ENCODE measurements at regions not wholly inside any gene's neighbourhood (a gene's known extent, or its start where the extent isn't known, plus 50 kb on each side); places are given as distances from the start of the nearest gene placed in this dataset.

- Histone ChIP-seq H3K18ac (ENCODE audit: insufficient read length, low read depth, low read length) (no peak overlapping the region), H3K14ac (ENCODE audit: insufficient read depth, low read length) (no peak overlapping the region), H2BK120ac (ENCODE audit: low read depth, low read length, poor library complexity, severe bottlenecking) (no peak overlapping the region), H3K79me2 (ENCODE audit: insufficient read depth, low read length) (no peaks in the 10 kb centered on the region), H3K27me3 (ENCODE audit: insufficient read depth, low read length) (no peaks in the 10 kb centered on the region), H3T11ph (ENCODE audit: low read length) (no peak overlapping the region), H3K9ac (ENCODE audit: extremely low read depth, insufficient read length, low read length) (no peak overlapping the region), H4K5ac (ENCODE audit: insufficient read length, low read depth, low read length) (no peak overlapping the region), H3K56ac (ENCODE audit: insufficient read length, low read depth, low read length) (no peak overlapping the region), H4K8ac (replicated peaks; ENCODE audit: insufficient read length, low read depth, low read length) (no peak overlapping the region), H3K9me3 (ENCODE audit: control insufficient read depth, low read depth, low read length) (no peaks in the 10 kb centered on the region), H2BK20ac (ENCODE audit: low read depth, low read length, poor library complexity, severe bottlenecking) (no peak overlapping the region), H3K23ac (ENCODE audit: insufficient read length, low read depth, low read length) (no peak overlapping the region), H2BK15ac (ENCODE audit: low read depth, low read length) (no peak overlapping the region), H3K27ac (ENCODE audit: insufficient read length, low read depth, low read length) (no peak overlapping the region), H3K4me1 (ENCODE audit: insufficient read depth, low read length) (no peaks in the 10 kb centered on the region), H2AK5ac (ENCODE audit: insufficient read length, low read length) (no peak overlapping the region), H3K79me1 (ENCODE audit: insufficient read depth, low read depth, low read length, poor library complexity, severe bottlenecking) (no peaks in the 10 kb centered on the region), H4K91ac (ENCODE audit: insufficient read length, low read depth, low read length) (no peak overlapping the region), H3K4me2 (ENCODE audit: insufficient read depth, insufficient read length, low read length) (no peak overlapping the region), H2AFZ (ENCODE audit: low read length) (no peak overlapping the region), H3K4ac (ENCODE audit: low read depth, low read length) (no peak overlapping the region), H2BK12ac (ENCODE audit: insufficient read length, low read depth, low read length) (no peak overlapping the region), H4K20me1 (ENCODE audit: control insufficient read depth, insufficient read depth, insufficient read length) (no peaks in the 10 kb centered on the region), H2BK5ac (ENCODE audit: insufficient read length, low read length) (no peak overlapping the region), H3K23me2 (ENCODE audit: insufficient read length, low read depth, low read length, poor library complexity, severe bottlenecking) (no peaks in the 10 kb centered on the region)
- no peak for DNase-seq
- Mint-ChIP-seq H3K36me3 (ENCODE audit: insufficient read depth in 1 of 3, low read depth in 3 of 3) (no peaks in the 10 kb centered on the region; a peak in 1 of 7 replicates), H3K4me1 (peaks cover 3% of the 10 kb centered on the region in 2 experiments; a peak in 2 of 4 replicates), H3K27ac (no peak overlapping the region), H3K4me3 (no peak overlapping the region), H3K9me3 (no peaks in the 10 kb centered on the region), H3K27me3 (ENCODE audit: low read depth) (no peaks in the 10 kb centered on the region)
- no peak for TF ChIP-seq CTCF (conservative IDR thresholded peaks at IDR 0.05)
- WGBS (ENCODE audit: extremely low coverage, insufficient read length, low lambda C conversion rate), result no CpG with 5 or more reads among the region's 1 CpG
Measured at GRCh38 chr5:20230010-20230409, 242.0 kb upstream of the CDH18 start.
